Stimulated activated CD4-positive, alpha-beta T cell treated with anti-CD3 and anti-CD28 coated beads, TNF-alpha, amount 100 ng/mL, for 1 hour (primary cell): ENCODE measurements at regions not wholly inside any gene's neighbourhood (a gene's known extent, or its start where the extent isn't known, plus 50 kb on each side); places are given as distances from the start of the nearest gene placed in this dataset.

Experiments used
- DNase-seq, 3 donors: peaks; one replicate each; pipeline ENCODE4 v3.0.0-alpha.2; 2020; ENCODE audit warnings: low read depth in 3 of 3, low spot score in 1 of 3

DNA sequence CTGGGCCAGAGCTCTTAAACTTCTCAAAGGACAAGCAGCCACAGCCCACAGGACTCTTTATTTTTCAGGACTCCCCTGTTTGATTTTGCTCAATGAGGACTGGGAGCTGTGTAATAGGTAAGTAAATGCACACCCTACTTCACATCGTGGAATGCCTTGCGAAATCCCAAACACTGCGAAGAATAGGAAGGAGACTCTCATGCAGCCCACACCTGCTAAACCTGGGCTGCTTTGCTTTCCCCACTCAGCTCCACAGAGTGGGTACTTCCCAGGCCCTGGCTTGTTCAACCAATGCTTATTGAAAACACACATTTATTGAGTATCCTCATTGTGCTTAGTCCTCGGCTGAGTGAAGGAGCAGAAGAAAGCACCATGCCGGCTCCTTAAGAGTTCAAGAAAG is 103.3 kb upstream of the FSTL4 start:
- DNase-seq = no peak

DNA sequence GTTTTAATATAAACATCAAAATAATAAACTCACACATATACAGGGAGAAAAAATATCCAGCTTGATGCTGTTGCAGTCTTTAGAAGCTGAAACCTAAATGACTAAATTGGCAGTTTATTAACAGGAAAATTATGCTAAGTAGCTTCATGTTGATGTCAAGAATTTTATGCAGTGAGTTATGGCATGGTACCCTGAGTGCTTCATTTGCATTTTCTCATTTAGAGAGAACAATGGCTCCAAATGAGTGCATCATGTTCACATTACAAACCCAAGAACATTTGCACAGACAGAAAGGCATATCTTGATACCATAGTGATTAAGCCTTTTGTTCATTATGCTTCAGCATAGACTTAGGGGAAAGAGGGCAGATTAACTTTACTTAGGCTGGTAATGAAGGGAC is 102.9 kb upstream of the FSTL4 start:
- no peak for DNase-seq

DNA sequence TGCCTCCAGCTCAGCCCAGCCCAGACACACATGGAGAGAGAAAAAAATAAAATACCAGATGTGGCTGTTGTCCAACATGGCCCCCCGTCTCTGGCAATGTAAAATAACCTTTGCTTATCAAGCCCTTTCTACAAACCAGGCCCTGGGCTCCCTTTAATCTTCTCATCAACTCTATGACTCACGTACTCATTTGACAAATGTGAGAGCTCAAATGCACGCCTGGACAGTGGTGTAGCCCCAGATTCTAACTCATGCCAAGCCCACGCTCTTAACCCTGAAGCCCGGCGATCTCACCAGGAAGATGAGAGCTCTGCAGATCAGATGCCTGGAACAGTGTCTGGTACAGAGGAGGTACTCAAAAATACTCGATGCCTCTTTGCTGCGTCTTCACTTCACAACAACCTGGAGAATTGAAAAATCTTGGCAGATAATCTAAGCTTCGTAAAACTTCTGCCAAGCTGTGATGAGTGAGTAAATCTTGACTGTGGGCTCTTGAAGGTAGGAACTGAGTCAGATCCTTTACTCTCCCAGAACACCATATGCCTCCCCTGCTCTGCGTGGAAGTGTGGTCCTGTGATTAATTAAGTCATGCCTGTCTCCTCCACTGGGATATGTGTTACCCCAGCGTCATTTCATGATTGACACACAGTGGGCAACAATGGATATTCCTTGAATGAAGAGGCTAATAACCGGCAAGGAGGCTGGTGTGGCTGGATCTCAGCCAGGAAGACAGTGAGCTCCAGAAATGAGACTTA is 102.0 kb upstream of the FSTL4 start:
- DNase-seq = no peak

DNA sequence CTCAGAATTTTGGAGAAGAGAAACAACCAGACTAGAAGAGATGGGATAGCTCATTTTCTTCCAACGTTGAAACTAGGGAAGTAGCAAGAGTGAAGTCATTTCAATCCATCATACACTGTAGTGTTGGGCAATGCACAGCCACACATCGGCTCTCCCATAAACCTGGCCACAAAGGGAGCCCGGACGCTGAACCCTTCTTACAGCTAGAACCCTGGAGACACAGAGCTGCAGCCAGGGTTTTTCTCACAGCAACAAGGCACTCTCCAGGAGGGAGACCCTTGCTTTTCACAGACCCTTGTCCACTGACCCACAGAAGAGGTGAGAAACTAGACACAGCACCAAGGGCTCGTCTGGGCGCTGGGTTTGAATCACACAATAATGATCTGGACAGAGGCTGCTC is 101.4 kb upstream of the FSTL4 start:
- no peak for DNase-seq

DNA sequence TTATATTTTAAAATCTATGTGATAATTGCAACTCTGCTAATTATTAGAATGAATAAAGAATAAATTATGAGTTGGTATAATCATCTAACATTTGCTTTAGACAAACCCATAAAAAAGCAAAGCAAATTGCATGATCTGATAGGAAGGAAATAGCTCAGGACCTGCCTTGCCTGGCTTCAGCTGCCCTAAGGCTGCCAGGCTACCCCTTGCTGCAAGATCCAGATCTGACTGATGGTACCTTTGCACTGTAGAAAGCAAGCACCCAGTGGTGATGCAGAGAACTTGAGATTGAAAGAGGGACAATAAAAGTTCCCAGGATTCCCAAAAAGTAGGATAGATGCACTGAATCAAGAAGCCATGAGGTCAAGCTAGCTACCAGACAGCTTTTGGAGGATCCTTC is 100.9 kb upstream of the FSTL4 start:
- DNase-seq = no peak

DNA sequence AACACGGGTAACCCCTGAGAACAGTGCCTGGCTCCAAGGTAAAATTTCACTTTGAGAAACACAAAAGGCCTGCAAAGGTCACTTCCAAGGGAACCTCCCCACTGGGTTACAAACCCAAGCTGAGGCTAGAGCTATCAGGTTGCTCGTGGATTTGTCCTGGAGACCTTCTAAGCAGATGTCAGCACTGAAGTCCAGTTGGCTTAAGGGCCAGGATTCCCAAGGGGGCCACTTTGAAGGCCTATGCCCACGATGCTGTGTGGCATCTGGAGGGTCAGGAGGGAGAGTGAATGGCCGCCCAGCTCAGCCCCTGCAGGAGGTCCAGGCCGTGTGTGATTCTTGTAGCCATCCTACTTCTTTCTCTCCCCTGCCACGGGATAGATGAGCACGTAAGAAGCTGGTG is 100.2 kb upstream of the FSTL4 start:
- DNase-seq = no peak

DNA sequence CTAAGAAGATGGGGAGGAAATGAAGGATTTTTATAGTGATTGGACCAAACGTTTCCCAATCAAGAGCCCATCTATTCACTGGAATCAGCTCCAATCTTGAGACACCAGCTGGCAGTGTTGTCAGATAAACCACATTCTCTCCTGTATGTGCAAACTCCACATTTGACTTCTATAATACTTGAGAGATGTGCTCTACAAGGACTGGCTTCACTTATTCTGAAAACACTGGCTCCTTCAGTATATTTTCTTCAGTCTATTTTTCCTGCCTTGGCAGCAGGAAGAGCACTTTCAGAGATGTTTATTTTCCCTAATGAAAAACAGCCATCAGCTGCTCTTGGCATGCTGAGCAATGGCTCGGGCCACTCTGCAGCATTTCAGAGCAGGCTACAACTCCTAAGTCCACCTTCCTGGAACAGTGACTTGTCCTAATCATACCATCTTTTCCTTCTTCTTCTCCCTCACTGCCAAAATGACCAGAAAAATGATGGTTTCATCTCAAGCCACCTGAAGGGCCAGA is 96.9 kb upstream of the FSTL4 start:
- no peak for DNase-seq

DNA sequence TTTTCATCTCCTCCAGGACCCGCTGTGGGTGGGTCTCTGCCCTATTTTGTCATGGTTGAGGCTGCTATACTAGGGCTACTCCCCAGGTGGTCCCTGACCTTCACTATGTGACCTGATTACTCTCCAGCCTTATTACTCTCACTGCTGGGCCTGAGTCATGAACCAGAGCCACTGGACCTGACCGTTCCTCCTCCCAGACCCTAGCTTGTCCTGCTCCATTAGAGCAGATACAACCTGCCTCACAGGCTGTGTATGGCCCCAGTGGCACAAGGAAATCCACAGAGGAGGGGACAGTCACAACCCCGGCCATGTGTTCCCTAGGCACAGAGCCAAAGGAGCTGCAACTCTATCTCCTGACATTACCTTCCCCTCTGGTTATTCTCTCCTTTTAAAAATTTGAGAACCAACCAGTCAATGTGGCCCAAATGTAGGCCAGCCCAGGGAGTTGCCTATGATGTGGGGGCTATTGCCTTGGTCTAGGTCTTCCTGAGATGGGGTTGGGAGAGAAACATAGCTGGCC is 96.0 kb upstream of the FSTL4 start:
- DNase-seq = no peak

DNA sequence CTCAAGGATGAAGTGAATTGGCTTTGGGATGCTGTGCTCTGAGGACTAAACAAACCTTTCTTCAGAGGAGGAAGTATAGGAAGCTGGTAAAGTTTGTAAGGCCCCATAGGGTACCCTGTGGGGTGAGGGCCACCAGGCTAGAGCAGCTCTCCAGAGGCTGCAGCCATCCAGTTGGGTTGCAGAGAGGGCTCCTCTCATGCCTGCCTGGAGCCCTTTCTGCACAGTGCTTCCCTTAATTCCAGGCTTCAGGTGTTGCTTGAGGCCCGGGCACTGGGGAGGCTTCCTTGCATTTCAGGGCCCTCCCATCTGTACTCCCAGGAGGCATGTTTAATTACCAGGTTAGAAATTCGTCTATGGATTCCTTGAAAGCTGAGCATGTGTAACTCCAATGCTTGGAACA is 95.3 kb upstream of the FSTL4 start:
- no peak for DNase-seq

DNA sequence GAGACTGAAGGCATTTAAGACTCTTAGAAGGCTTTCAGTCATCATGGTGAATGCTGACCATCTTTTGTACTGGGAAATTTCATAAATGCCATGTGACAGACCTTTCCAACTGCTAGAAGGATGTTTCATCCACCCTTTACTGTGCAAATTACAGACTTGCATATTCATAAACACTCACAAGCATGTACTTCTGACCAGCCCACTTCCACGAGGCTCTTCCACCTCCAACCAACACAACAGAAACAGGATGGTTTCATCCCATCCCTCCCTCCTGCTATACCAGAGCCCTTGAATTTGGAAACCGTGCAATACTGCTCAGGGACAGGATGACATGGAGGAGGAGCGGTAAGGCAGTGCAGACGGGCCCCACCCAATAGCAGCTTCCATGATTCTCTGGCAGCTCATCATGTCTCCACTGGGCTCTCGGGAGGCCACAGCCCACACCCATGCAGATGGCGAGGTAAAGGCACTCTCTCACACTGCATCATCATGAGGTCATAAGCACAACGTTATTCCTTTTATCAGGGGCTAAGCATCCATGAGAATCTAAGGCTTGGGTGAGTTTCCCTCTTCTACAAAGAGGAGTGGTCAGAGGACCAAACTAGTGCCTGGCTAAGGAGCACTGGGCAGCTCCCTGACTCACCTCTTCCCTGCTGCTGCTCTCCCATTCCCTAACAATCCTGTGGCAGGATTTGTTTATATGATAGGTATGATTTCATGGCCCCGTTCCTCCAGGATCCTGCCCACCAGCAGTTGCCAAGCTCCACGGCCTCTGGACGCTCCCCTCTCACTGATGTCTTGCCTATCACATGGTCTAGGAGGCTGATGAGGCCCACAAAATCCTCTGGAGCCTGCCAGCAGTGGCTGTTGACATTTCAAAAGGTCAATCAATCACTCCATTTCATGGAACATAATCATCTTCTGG is 94.4 kb upstream of the FSTL4 start:
- DNase-seq = no peak

DNA sequence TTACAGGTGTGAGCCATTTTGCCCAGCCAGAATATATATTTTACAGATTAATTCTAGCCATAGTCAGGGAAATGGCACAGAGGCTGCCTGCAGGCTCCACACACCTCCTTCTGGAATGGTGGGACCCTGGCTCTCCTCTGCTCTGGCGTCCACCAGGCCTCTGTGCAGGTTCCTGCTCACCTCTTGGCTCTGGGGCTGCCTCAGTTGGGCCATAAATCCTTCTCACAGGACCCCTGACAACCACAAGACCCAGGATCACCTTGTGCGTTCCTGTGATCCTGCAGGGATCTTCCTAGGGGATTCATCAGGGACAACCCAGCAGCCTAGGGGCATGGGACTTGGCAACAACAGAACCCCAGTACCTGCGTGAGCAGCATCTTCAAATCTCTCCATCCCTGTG is 93.0 kb upstream of the FSTL4 start:
- DNase-seq = no peak

DNA sequence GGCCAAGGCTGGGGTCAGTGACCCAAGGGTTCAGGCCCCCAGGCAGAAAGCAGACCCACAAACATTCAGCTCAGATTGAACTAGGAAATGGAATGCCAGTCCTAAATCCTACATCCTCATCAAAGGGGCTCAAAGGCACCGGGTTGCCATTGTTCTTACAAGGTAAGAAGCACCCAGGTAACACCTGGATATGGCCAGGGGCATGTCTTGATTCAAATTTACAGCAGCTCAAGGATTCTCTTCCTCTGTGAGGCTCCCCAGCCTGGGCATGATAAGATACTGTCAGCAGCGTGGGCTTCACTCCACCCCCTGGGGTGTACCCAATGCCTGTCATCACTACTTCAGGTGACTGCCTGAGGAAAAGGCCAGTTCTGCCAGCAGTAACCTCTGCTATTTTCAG is 92.1 kb upstream of the FSTL4 start:
- DNase-seq = no peak

DNA sequence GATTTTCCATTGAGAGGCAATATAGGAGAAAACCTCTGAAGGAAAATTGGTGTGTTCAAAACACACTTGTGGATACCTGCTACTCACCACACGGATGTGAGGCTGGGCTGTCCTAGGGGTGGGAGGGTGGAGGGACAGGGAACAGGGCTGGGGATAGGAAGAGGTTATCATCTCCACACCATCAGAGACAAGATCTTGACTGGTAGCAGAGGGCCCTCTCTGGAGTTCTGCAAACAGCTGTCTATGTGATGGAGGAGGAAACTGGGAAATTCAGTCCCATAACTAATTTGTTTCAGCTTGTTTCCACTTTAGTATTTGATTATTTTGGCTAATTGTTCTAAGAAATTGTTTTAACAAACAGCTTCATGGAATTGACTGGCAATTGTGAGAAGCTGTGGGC is 91.6 kb upstream of the FSTL4 start:
- DNase-seq = no peak

DNA sequence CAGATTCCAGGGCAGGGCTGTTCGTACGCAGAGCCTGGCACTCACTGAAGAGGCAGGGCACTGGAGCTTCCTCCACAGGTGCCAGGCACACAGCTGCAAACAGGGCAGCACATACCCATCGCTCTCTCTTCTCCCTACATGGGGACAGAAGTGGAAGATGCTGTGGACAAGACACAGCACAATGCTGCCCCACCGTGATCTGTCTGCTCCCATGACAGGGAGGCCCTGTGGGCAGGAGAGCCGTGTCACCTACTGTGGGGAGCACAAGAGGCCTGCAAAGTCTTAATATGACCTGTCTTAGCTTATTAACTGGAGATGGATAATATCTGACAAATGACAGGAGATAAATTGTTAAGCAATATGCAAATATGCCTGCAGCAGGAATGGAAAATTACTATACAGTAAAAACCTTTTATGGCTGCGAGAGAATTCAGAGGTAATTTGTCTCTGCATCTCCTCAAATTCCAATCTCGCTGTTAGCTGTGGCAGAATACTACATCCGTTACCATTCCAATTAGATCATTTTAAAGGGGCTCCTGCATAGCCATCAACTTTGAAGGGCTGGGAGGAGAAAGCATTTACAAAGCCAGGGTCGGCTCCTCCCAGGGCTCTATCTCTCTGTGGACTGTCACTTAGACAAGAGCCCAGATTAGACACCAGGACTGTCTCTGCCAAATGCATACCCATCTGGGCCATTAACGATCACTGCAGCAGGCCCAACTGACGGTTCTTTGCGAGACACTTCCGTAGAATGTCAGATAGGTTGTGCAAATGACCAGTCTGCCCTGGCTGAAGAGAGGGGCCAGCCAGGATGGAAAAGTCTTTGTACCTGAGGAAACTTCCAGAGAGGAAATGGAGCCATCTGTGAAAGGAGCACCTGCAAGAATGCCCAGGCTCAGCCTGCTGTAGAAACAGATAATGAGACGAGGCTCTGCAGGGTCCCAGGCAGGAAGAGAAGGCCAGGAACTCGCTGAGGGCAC is 90.7 kb upstream of the FSTL4 start:
- no peak for DNase-seq

DNA sequence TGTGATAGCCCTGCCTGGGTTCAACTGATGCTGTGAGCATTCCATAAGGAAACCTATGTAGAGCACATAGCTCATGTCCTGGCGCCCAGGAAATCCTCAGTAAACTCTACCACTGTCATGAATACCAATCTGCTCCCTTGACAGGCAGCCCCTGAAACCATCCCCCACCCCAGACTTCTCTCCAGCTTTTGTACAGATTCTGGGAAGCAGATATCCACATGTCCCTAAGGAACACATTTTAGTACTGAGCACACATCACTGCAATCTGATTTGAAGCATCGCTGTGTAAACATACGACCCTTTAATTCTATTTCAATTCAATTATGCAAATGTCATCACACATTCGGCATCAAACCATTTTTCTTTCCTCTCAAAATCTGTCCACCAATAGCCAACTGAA is 89.5 kb upstream of the FSTL4 start:
- no peak for DNase-seq

DNA sequence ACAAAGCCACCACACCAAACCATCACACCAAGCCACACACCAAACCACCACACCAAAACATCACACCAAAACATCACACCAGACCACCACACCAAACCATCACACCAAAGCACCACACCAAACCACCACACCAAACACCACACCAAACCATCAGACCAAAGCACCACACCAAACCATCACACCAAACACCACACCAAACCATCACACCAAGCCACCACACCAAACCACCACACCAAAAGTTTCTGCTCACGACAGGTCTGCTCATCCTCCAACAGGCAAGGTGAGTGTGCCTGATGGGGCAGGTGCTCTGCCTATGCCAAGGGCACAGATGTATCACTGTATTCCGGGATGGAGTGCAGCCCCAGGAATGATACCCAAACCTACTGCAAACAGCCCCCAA is 87.9 kb upstream of the FSTL4 start:
- no peak for DNase-seq

DNA sequence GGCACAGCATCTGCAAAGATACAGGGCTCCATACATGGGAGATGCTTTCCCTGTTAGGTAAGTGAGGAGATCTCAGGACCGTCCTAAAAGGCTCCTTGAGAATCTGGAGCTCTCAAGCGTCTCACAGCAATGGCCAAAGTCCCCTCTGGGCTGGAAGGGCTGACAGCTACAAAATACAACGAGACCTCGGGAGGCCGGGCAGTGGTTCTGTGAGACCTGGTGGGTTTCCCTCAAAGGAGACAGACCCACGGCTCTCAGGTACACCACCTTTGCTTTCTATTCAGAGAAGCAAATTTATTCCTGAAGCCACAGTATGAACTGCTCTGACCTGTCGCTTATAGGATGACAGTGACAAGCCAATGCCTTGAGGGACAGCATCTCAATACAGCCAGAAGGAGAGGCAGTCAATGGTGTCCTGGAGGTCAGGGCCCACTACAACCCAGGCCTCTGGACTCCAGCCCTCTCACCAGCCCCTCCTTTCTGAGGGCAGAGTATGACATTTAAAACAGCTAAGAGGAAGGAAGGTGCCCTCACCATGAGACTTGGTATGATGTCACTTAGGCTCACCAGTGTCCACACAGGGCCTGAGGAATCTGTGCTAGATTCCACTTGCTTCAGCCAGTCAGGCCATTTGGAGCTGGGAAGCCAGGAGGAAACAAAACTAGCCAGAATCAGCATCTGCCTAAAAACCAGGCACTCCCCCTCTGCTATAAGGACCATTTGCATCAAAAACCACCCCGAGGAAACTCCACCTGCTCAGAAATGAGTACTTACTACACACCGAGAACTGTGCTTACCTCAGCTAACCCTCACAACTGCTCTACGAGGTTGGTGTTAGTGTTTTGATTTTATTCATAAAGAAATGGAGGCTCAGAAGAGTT is 86.5 kb upstream of the FSTL4 start:
- no peak for DNase-seq

DNA sequence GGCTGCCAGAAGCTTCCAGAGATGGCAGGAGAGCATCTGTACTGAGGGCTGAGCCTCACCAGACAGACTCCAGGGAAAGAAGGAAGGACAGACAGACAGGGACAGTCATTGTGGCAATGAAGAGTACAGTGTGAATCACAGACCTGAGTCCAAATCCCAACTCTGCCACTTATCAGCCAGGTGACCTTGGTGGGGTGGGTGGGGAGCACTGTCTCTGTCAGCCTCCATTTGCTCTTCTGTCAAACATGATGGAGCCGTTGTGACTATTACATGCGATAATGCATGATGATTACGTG is 85.9 kb upstream of the FSTL4 start:
- no peak for DNase-seq

DNA sequence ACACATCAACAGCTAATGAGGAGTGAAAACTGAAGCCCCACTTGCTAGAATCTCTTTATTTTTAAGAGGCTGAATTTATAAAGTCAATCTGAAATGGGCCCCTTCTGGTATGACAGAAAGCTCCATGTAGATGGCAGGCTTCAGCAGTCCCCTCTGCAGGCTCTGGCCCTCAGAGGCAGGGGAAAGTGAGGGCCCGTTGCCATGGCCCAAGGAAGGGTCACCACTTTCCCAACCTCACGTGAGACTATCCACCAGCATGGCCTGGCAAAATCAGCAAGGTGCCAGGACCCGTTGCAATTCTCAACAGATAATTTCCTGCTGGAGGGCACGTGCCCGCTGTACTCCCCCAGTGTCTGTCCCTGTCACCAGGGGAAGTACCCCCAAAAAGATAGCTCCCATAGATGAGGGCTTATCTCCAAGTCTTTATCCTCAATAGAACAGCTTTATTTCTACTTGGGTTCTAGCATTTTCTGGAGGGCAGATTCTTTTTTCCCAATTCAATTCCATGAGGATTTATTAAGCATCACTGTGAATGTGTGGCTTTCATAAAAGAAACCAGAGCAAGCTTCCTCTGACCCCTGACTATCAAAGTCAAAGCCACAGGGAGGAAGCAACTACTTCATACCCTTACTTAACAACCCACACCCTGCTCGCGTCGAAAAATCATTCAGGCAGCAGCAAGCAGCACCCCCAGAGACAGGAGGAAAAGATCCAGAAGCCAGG is 85.4 kb upstream of the FSTL4 start:
- no peak for DNase-seq
